ENCODE measurements at regions not wholly inside any gene's neighbourhood (a gene's known extent, or its start where the extent isn't known, plus 50 kb on each side); places are given as distances from the start of the nearest gene placed in this dataset.

- Histone ChIP-seq H2AFZ (no peak overlapping the region), H3K4me1 (ENCODE audit: insufficient read depth) (no peaks in the 10 kb centered on the region), H3K4me2 (no peak overlapping the region), H3K27ac (no peak overlapping the region), H3K9me2 (replicated peaks; ENCODE audit: insufficient read depth) (no peaks in the 10 kb centered on the region), H3K36me3 (replicated peaks; ENCODE audit: insufficient read depth, low read depth) (no peaks in the 10 kb centered on the region), H3K27me3 (no peaks in the 10 kb centered on the region), H3K79me2 (no peaks in the 10 kb centered on the region), H3K9me3 (ENCODE audit: low read depth) (no peaks in the 10 kb centered on the region), H3K4me3 (no peak overlapping the region), H4K20me1 (ENCODE audit: insufficient read depth, poor library complexity, severe bottlenecking) (no peaks in the 10 kb centered on the region)
- DNase-seq (ENCODE audit: low spot score) = no peak
- TF ChIP-seq, protein P1, sequence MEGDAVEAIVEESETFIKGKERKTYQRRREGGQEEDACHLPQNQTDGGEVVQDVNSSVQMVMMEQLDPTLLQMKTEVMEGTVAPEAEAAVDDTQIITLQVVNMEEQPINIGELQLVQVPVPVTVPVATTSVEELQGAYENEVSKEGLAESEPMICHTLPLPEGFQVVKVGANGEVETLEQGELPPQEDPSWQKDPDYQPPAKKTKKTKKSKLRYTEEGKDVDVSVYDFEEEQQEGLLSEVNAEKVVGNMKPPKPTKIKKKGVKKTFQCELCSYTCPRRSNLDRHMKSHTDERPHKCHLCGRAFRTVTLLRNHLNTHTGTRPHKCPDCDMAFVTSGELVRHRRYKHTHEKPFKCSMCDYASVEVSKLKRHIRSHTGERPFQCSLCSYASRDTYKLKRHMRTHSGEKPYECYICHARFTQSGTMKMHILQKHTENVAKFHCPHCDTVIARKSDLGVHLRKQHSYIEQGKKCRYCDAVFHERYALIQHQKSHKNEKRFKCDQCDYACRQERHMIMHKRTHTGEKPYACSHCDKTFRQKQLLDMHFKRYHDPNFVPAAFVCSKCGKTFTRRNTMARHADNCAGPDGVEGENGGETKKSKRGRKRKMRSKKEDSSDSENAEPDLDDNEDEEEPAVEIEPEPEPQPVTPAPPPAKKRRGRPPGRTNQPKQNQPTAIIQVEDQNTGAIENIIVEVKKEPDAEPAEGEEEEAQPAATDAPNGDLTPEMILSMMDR (IDR thresholded peaks at IDR 0.05; ENCODE audit: poor library complexity) = no peak
- TF ChIP-seq EZH2 (IDR thresholded peaks at IDR 0.05; ENCODE audit: borderline replicate concordance) = no peak
- TF ChIP-seq EZH2phosphoT487 (IDR thresholded peaks at IDR 0.05; ENCODE audit: low read depth, severe bottlenecking, unreplicated experiment) = no peak
- 77% methylated on average over 3 of the region's 3 CpGs for WGBS (ENCODE audit: low lambda C conversion rate, missing lambda C conversion rate)
Observed at GRCh38 chr10:61558188-61558587, 104.5 kb upstream of the CABCOCO1 start.

GRCh38 chr10:61554925-61555324 is 101.7 kb upstream of the TMEM26 start:
- 93% methylated on average over 5 of the region's 5 CpGs for WGBS (ENCODE audit: low lambda C conversion rate, missing lambda C conversion rate)
- H2AFZ ChIP-seq = no peak overlapping the region
- H3K9me3 ChIP-seq (ENCODE audit: low read depth) = no peaks in the 10 kb centered on the region
- no peaks in the 10 kb centered on the region for H3K27me3 ChIP-seq
- H3K4me3 ChIP-seq = no peak overlapping the region
- no peaks in the 10 kb centered on the region for H3K36me3 ChIP-seq (replicated peaks; ENCODE audit: insufficient read depth, low read depth)
- DNase-seq (ENCODE audit: low spot score) = peak; percentile 16
- TF ChIP-seq EZH2 (IDR thresholded peaks at IDR 0.05; ENCODE audit: borderline replicate concordance) = no peak
- TF ChIP-seq, protein P1 (IDR thresholded peaks at IDR 0.05; ENCODE audit: poor library complexity) = no peak
- no peak for TF ChIP-seq EZH2phosphoT487 (IDR thresholded peaks at IDR 0.05; ENCODE audit: low read depth, severe bottlenecking, unreplicated experiment)
- no peak overlapping the region for H3K27ac ChIP-seq
- H3K4me2 ChIP-seq = no peak overlapping the region
- no peaks in the 10 kb centered on the region for H4K20me1 ChIP-seq (ENCODE audit: insufficient read depth, poor library complexity, severe bottlenecking)
- no peaks in the 10 kb centered on the region for H3K9me2 ChIP-seq (replicated peaks; ENCODE audit: insufficient read depth)
- H3K4me1 ChIP-seq (ENCODE audit: insufficient read depth) = no peaks in the 10 kb centered on the region
- no peaks in the 10 kb centered on the region for H3K79me2 ChIP-seq

DNA sequence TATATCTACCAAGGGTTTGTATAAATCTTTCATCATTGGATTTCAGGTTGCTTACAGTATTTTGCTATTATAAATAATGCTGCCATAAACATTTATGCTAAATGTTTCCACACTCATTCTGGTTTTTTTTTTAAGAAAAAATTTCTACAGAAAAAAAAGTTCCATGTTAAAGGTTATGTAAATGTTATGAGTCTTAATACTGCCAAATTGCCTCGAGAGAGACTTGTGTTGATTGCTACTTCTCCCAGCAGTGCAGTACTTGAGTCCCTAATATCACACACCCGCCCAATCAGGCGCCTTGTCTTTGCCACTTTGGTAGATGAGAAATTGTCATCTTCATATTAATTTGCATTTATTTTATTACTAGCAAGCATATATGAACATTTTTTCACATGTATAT is 96.7 kb upstream of the TMEM26 start:
- no peaks in the 10 kb centered on the region for H4K20me1 ChIP-seq (ENCODE audit: insufficient read depth, poor library complexity, severe bottlenecking)
- H2AFZ ChIP-seq = no peak overlapping the region
- no peaks in the 10 kb centered on the region for H3K9me2 ChIP-seq (replicated peaks; ENCODE audit: insufficient read depth)
- no peaks in the 10 kb centered on the region for H3K27me3 ChIP-seq
- no peak overlapping the region for H3K4me2 ChIP-seq
- H3K36me3 ChIP-seq (replicated peaks; ENCODE audit: insufficient read depth, low read depth) = no peaks in the 10 kb centered on the region
- TF ChIP-seq EZH2 (IDR thresholded peaks at IDR 0.05; ENCODE audit: borderline replicate concordance) (no peak), EZH2phosphoT487 (IDR thresholded peaks at IDR 0.05; ENCODE audit: low read depth, severe bottlenecking, unreplicated experiment) (no peak)
- TF ChIP-seq, protein P1 (IDR thresholded peaks at IDR 0.05; ENCODE audit: poor library complexity) = no peak
- 82% methylated on average over 3 of the region's 3 CpGs for WGBS (ENCODE audit: low lambda C conversion rate, missing lambda C conversion rate)
- no peak for DNase-seq (ENCODE audit: low spot score)
- no peaks in the 10 kb centered on the region for H3K79me2 ChIP-seq
- no peak overlapping the region for H3K4me3 ChIP-seq
- H3K4me1 ChIP-seq (ENCODE audit: insufficient read depth) = no peaks in the 10 kb centered on the region
- no peaks in the 10 kb centered on the region for H3K9me3 ChIP-seq (ENCODE audit: low read depth)
- H3K27ac ChIP-seq = no peak overlapping the region

GRCh38 chr10:61548364-61548763 is 95.2 kb upstream of the TMEM26 start:
- WGBS (ENCODE audit: low lambda C conversion rate, missing lambda C conversion rate) = 80% methylated on average over 4 of the region's 4 CpGs
- no peak for TF ChIP-seq EZH2 (IDR thresholded peaks at IDR 0.05; ENCODE audit: borderline replicate concordance)
- TF ChIP-seq EZH2phosphoT487 (IDR thresholded peaks at IDR 0.05; ENCODE audit: low read depth, severe bottlenecking, unreplicated experiment) = no peak
- TF ChIP-seq, protein P1 (IDR thresholded peaks at IDR 0.05; ENCODE audit: poor library complexity) = no peak
- Histone ChIP-seq H3K27me3 (no peaks in the 10 kb centered on the region), H4K20me1 (ENCODE audit: insufficient read depth, poor library complexity, severe bottlenecking) (no peaks in the 10 kb centered on the region), H3K79me2 (no peaks in the 10 kb centered on the region), H3K27ac (no peak overlapping the region), H3K36me3 (replicated peaks; ENCODE audit: insufficient read depth, low read depth) (no peaks in the 10 kb centered on the region), H3K4me1 (ENCODE audit: insufficient read depth) (no peaks in the 10 kb centered on the region), H3K4me3 (no peak overlapping the region), H3K4me2 (no peak overlapping the region), H2AFZ (no peak overlapping the region), H3K9me2 (replicated peaks; ENCODE audit: insufficient read depth) (no peaks in the 10 kb centered on the region), H3K9me3 (ENCODE audit: low read depth) (no peaks in the 10 kb centered on the region)
- DNase-seq (ENCODE audit: low spot score) = peak; percentile 6

Data from hepatocyte (in vitro differentiated cells).